RCC 7860 (cell line): ENCODE measurements at regions not wholly inside any gene's neighbourhood (a gene's known extent, or its start where the extent isn't known, plus 50 kb on each side); places are given as distances from the start of the nearest gene placed in this dataset.

Source experiments
- DNase-seq: peaks from one replicate; pipeline ENCODE4 v3.0.0-alpha.2; 2015; ENCODE audit warnings: low spot score
- FAIRE-seq: peaks from 2 replicates; lab custom pipeline; 2012; peaks lifted over from hg19 to GRCh38; lab: Jason Lieb, UNC

GRCh38 chr9:8189881-8190280 is 390.3 kb upstream of the DMAC1 start:
- no peak for FAIRE-seq
- DNase-seq = no peak

GRCh38 chr9:8188723-8189407 is 389.3 kb upstream of the DMAC1 start:
- no peak for DNase-seq

GRCh38 chr9:8186560-8186959 is 387.0 kb upstream of the DMAC1 start:
- FAIRE-seq (no peak), DNase-seq (no peak)

More at GRCh38 chr9:8188723-8189407, 389.3 kb upstream of the DMAC1 start:
- no peak for FAIRE-seq

GRCh38 chr9:8183618-8184017 is 384.0 kb upstream of the DMAC1 start:
- no peak for FAIRE-seq
- DNase-seq = no peak

GRCh38 chr9:8179381-8180053 is 379.9 kb upstream of the DMAC1 start:
- no peak for FAIRE-seq
- DNase-seq = no peak

GRCh38 chr9:8172000-8172399 is 372.4 kb upstream of the DMAC1 start:
- no peak for DNase-seq
- FAIRE-seq = no peak

- no peak for DNase-seq
- no peak for FAIRE-seq
Observed at GRCh38 chr9:8168916-8169438, 369.4 kb upstream of the DMAC1 start.

GRCh38 chr9:8160787-8161186 is 361.2 kb upstream of the DMAC1 start:
- no peak for FAIRE-seq
- no peak for DNase-seq

- no peak for FAIRE-seq
Observed at GRCh38 chr9:8158574-8158973, 359.0 kb upstream of the DMAC1 start.

GRCh38 chr9:8157683-8158324 is 358.2 kb upstream of the DMAC1 start:
- DNase-seq = no peak

More at GRCh38 chr9:8158574-8158973, 359.0 kb upstream of the DMAC1 start:
- no peak for DNase-seq

GRCh38 chr9:8156346-8156745 is 356.8 kb upstream of the DMAC1 start:
- no peak for DNase-seq
- FAIRE-seq = no peak

More at GRCh38 chr9:8157683-8158324, 358.2 kb upstream of the DMAC1 start:
- no peak for FAIRE-seq

GRCh38 chr9:8155706-8156105 is 356.1 kb upstream of the DMAC1 start:
- FAIRE-seq = no peak

GRCh38 chr9:8143677-8144076 is 344.1 kb upstream of the DMAC1 start:
- FAIRE-seq = no peak
- no peak for DNase-seq

More at GRCh38 chr9:8155706-8156105, 356.1 kb upstream of the DMAC1 start:
- DNase-seq = no peak

GRCh38 chr9:8140557-8140956 is 341.0 kb upstream of the DMAC1 start:
- FAIRE-seq (no peak), DNase-seq (no peak)

- FAIRE-seq = no peak
- no peak for DNase-seq
Observed at GRCh38 chr9:8139756-8140155, 340.2 kb upstream of the DMAC1 start.

GRCh38 chr9:8136477-8136876 is 336.9 kb upstream of the DMAC1 start:
- no peak for DNase-seq
- no peak for FAIRE-seq

- no peak for DNase-seq
- FAIRE-seq = no peak
Observed at GRCh38 chr9:8134635-8135034, 335.1 kb upstream of the DMAC1 start.

GRCh38 chr9:8133606-8134005 is 334.0 kb upstream of the DMAC1 start:
- DNase-seq (no peak), FAIRE-seq (no peak)

GRCh38 chr9:8115570-8115969 is 316.0 kb upstream of the DMAC1 start:
- no peak for DNase-seq
- FAIRE-seq = no peak

GRCh38 chr9:8114826-8115225 is 315.2 kb upstream of the DMAC1 start:
- FAIRE-seq (no peak), DNase-seq (no peak)

GRCh38 chr9:8106362-8106761 is 306.8 kb upstream of the DMAC1 start:
- DNase-seq = no peak
- no peak for FAIRE-seq

GRCh38 chr9:8101607-8102006 is 302.0 kb upstream of the DMAC1 start:
- FAIRE-seq (no peak), DNase-seq (no peak)
